22Rv1 (cell line): ENCODE measurements at regions not wholly inside any gene's neighbourhood (a gene's known extent, or its start where the extent isn't known, plus 50 kb on each side); places are given as distances from the start of the nearest gene placed in this dataset.

ENCODE experiments used
- ZFX ChIP-seq: fragments of 450-650 bp; IDR thresholded peaks from 2 replicates; pipeline ENCODE4 v1.6.1; 2017; ENCODE audit warnings: antibody characterized with exemption, borderline replicate concordance
- TF ChIP-seq, protein P1 (sequence below): fragments of 450-650 bp; IDR thresholded peaks from 2 replicates; pipeline ENCODE4 v1.5.1; 2017; ENCODE audit warnings: mild to moderate bottlenecking

DNA sequence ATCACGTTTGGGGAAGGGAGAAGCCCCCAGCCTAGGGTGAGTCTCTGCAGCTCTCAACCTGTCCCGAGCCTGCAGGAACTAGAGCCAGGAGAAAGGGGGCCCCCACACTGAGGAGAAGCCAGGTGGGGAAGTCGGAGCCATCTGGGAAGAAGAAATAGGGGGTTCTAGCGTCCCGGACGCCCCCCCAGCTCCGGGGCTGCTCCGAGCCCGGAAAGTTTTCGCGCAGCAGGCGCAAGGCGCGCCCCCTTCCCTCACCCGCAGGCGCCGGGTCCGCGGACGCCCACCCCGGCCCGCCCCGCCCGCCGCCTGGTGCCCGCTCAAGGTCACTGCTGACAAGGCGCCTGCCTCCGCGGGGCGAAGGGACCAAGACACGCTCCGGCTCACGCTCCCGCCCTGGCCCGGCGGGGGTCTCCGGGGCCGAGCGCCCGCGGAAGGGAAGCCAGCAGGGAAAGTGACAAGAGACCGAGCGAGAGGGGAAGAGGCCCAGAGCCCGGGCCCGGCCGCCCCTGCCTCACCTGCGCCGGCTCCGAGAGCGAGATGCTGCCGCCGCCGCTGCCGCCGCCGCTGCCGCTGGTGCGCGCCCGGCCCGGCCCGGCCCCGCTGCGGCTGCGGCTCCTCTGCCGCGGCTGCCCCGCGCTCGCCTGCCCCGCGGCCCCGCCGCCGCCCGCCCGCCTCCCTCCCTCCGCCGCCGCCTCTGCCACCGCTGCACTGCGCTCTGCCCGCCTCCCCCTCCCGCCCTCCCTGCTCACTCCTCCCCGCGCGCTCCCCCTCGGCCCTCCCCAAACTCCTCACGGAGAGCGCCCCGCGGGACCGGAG, 108.4 kb upstream of the SLC6A11 start:
- TF ChIP-seq, protein P1, sequence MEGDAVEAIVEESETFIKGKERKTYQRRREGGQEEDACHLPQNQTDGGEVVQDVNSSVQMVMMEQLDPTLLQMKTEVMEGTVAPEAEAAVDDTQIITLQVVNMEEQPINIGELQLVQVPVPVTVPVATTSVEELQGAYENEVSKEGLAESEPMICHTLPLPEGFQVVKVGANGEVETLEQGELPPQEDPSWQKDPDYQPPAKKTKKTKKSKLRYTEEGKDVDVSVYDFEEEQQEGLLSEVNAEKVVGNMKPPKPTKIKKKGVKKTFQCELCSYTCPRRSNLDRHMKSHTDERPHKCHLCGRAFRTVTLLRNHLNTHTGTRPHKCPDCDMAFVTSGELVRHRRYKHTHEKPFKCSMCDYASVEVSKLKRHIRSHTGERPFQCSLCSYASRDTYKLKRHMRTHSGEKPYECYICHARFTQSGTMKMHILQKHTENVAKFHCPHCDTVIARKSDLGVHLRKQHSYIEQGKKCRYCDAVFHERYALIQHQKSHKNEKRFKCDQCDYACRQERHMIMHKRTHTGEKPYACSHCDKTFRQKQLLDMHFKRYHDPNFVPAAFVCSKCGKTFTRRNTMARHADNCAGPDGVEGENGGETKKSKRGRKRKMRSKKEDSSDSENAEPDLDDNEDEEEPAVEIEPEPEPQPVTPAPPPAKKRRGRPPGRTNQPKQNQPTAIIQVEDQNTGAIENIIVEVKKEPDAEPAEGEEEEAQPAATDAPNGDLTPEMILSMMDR: peak; percentile 2
- no peak for TF ChIP-seq ZFX
